Lower leg skin (tissue), 3 donors: ENCODE measurements at regions not wholly inside any gene's neighbourhood (a gene's known extent, or its start where the extent isn't known, plus 50 kb on each side); places are given as distances from the start of the nearest gene placed in this dataset.

Source experiments
- CTCF ChIP-seq, 3 donors: fragments of 450-650 bp; IDR thresholded peaks; one replicate each; pipeline ENCODE4 v1.5.1; 2016; ENCODE audit warnings: antibody characterized with exemption in 3 of 3, mild to moderate bottlenecking in 3 of 3, moderate library complexity in 2 of 3
- POLR2A ChIP-seq, 2 donors: fragments of 450-650 bp; IDR thresholded peaks; one replicate each; pipeline ENCODE4 v1.6.1; 2016 to 2017; ENCODE audit warnings: antibody characterized with exemption in 2 of 2, mild to moderate bottlenecking in 1 of 2, moderate library complexity in 1 of 2

DNA sequence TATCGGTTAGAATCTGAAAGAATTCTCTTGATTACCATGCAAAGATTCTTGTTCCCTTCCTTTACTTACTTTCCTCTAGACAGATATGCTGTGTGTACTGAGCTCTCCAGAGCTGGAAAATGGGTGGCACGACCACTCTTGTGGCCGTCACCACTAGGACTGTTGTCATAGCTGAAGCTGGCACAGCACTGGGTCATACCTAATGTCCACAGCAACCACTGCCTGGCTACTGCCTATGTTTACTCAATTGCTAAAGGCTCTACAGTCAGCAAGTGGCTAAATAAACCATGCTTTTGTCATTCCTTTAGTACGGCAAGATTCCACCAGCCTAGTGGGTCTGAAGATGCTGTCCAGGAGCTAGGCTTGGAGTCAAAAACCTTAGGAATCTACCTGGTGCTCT, 1643.0 kb downstream of the OTOL1 start:
- TF ChIP-seq CTCF (IDR thresholded peaks at IDR 0.05) (no peak), POLR2A (IDR thresholded peaks at IDR 0.05) (no peak)
